Peyer's patch (tissue), 4 donors: ENCODE measurements at regions not wholly inside any gene's neighbourhood (a gene's known extent, or its start where the extent isn't known, plus 50 kb on each side); places are given as distances from the start of the nearest gene placed in this dataset.

Experiments
- POLR2A ChIP-seq, 2 donors: fragments of 450-650 bp; IDR thresholded peaks; one replicate each; pipeline ENCODE4 v1.5.1; 2017; ENCODE audit warnings: antibody characterized with exemption in 2 of 2, mild to moderate bottlenecking in 2 of 2, moderate library complexity in 2 of 2
- TF ChIP-seq, protein P1 (sequence below), 6 experiments: fragments of 450-650 bp in 4 of 6; fragments of 200-600 bp in 2 of 6; sonication (generic) in 1 of 6; IDR thresholded peaks; one replicate each; pipeline ENCODE4 v1.5.1; 2017 to 2019; ENCODE audit warnings: antibody characterized with exemption in 6 of 6, mild to moderate bottlenecking in 3 of 6, moderate library complexity in 1 of 6

DNA sequence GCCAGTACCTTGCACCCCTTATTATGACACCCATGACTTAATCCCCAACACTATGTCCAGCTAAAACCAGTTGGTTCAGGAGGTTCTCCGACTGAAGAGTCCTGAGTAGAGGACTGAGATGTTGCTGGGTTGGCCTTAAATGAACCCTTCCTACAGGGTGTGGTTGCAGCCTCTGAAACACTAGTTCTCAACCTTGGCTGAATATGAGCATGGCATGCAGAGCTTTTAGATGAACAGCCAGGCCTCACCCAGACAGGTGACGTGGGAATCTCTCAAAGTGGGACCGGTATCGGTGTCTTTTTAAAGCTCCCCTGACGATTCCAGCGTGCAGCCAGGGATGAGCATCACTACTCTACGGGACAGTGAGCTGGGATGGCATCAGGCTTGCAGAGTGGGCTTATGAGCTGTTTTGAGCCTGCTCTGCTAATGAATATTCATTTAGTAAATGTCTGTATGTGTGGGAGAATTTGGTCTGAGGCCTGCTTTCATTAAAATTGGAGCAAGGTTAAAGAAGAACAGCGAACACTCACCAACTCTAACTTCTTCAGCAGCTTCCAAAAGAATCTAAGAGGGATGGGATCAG is 79.7 kb upstream of the PRICKLE2 start:
- TF ChIP-seq, protein P1, sequence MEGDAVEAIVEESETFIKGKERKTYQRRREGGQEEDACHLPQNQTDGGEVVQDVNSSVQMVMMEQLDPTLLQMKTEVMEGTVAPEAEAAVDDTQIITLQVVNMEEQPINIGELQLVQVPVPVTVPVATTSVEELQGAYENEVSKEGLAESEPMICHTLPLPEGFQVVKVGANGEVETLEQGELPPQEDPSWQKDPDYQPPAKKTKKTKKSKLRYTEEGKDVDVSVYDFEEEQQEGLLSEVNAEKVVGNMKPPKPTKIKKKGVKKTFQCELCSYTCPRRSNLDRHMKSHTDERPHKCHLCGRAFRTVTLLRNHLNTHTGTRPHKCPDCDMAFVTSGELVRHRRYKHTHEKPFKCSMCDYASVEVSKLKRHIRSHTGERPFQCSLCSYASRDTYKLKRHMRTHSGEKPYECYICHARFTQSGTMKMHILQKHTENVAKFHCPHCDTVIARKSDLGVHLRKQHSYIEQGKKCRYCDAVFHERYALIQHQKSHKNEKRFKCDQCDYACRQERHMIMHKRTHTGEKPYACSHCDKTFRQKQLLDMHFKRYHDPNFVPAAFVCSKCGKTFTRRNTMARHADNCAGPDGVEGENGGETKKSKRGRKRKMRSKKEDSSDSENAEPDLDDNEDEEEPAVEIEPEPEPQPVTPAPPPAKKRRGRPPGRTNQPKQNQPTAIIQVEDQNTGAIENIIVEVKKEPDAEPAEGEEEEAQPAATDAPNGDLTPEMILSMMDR (IDR thresholded peaks at IDR 0.05): no peak
- TF ChIP-seq POLR2A (IDR thresholded peaks at IDR 0.05): no peak
